Liver (tissue), 3 donors: ENCODE measurements at regions not wholly inside any gene's neighbourhood (a gene's known extent, or its start where the extent isn't known, plus 50 kb on each side); places are given as distances from the start of the nearest gene placed in this dataset.

Source experiments
- EGR1 ChIP-seq, 2 donors: IDR thresholded peaks; 2 replicates each; pipeline ENCODE4 v1.6.1; 2016 to 2018; ENCODE audit warnings: antibody characterized with exemption in 2 of 2, low read depth in 2 of 2
- NR2F2 ChIP-seq: IDR thresholded peaks from 2 replicates; pipeline ENCODE4 v1.6.1; 2016; ENCODE audit warnings: antibody characterized with exemption
- RAD21 ChIP-seq, 2 donors: IDR thresholded peaks; 2 replicates each; pipeline ENCODE4 v1.6.1; 2016; ENCODE audit warnings: antibody characterized with exemption in 2 of 2, mild to moderate bottlenecking in 2 of 2
- SP1 ChIP-seq: IDR thresholded peaks from 2 replicates; pipeline ENCODE4 v1.6.1; 2018; ENCODE audit warnings: antibody characterized with exemption, mild to moderate bottlenecking
- TAF1 ChIP-seq: conservative IDR thresholded peaks from 2 replicates; pipeline ENCODE4 v1.6.1; 2016; ENCODE audit warnings: antibody characterized with exemption, mild to moderate bottlenecking
- TF ChIP-seq, protein P1 (sequence below): fragments of 150-350 bp; IDR thresholded peaks from 2 replicates; pipeline ENCODE4 v1.5.1; 2017; ENCODE audit warnings: improper control_type of control experiment, low read depth, low read length; ENCODE audit not compliant: missing input control
- TF ChIP-seq, protein P2 (sequence below): IDR thresholded peaks from 2 replicates; pipeline ENCODE4 v1.6.1; 2016; ENCODE audit warnings: antibody characterized with exemption
- TF ChIP-seq, protein P3 (sequence below): IDR thresholded peaks from 2 replicates; pipeline ENCODE4 v1.6.1; 2016; ENCODE audit warnings: antibody characterized with exemption
- TF ChIP-seq, protein P4 (sequence below): IDR thresholded peaks from 2 replicates; pipeline ENCODE4 v1.6.1; 2016; ENCODE audit warnings: antibody characterized with exemption, mild to moderate bottlenecking
- donor health status: healthy.
- donor health status: healthy.

DNA sequence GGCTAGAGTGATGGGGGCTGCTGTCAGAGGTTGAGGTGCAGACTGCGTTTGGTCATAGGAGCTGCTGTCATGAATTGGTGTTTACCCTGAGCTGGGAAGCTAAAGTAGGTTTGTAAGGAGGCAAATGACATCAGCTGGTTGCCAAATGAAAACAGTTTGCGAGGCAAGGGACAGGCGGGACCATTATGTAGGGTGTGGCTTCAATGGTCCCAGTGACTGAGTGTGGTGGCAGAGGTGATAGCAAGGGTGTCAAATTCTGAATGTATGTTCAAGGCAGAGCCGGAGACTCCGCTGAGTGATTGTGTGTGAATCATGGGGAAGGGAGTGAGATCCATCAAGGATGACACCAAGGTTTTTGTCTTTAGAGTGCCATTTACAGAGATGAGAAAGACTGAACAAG lies 359.5 kb downstream of the VRK1 start:
- TF ChIP-seq, protein P1, sequence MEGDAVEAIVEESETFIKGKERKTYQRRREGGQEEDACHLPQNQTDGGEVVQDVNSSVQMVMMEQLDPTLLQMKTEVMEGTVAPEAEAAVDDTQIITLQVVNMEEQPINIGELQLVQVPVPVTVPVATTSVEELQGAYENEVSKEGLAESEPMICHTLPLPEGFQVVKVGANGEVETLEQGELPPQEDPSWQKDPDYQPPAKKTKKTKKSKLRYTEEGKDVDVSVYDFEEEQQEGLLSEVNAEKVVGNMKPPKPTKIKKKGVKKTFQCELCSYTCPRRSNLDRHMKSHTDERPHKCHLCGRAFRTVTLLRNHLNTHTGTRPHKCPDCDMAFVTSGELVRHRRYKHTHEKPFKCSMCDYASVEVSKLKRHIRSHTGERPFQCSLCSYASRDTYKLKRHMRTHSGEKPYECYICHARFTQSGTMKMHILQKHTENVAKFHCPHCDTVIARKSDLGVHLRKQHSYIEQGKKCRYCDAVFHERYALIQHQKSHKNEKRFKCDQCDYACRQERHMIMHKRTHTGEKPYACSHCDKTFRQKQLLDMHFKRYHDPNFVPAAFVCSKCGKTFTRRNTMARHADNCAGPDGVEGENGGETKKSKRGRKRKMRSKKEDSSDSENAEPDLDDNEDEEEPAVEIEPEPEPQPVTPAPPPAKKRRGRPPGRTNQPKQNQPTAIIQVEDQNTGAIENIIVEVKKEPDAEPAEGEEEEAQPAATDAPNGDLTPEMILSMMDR: no peak
- TF ChIP-seq, protein P2, sequence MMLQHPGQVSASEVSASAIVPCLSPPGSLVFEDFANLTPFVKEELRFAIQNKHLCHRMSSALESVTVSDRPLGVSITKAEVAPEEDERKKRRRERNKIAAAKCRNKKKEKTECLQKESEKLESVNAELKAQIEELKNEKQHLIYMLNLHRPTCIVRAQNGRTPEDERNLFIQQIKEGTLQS: no peak
- TF ChIP-seq, protein P3, sequence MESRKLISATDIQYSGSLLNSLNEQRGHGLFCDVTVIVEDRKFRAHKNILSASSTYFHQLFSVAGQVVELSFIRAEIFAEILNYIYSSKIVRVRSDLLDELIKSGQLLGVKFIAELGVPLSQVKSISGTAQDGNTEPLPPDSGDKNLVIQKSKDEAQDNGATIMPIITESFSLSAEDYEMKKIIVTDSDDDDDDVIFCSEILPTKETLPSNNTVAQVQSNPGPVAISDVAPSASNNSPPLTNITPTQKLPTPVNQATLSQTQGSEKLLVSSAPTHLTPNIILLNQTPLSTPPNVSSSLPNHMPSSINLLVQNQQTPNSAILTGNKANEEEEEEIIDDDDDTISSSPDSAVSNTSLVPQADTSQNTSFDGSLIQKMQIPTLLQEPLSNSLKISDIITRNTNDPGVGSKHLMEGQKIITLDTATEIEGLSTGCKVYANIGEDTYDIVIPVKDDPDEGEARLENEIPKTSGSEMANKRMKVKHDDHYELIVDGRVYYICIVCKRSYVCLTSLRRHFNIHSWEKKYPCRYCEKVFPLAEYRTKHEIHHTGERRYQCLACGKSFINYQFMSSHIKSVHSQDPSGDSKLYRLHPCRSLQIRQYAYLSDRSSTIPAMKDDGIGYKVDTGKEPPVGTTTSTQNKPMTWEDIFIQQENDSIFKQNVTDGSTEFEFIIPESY: no peak
- TF ChIP-seq TAF1 (no peak), NR2F2 (no peak), SP1 (no peak), EGR1 (IDR thresholded peaks at IDR 0.05; ENCODE audit: low read depth in 2 of 2) (no peak), RAD21 (IDR thresholded peaks at IDR 0.05) (no peak)
- TF ChIP-seq, protein P4, sequence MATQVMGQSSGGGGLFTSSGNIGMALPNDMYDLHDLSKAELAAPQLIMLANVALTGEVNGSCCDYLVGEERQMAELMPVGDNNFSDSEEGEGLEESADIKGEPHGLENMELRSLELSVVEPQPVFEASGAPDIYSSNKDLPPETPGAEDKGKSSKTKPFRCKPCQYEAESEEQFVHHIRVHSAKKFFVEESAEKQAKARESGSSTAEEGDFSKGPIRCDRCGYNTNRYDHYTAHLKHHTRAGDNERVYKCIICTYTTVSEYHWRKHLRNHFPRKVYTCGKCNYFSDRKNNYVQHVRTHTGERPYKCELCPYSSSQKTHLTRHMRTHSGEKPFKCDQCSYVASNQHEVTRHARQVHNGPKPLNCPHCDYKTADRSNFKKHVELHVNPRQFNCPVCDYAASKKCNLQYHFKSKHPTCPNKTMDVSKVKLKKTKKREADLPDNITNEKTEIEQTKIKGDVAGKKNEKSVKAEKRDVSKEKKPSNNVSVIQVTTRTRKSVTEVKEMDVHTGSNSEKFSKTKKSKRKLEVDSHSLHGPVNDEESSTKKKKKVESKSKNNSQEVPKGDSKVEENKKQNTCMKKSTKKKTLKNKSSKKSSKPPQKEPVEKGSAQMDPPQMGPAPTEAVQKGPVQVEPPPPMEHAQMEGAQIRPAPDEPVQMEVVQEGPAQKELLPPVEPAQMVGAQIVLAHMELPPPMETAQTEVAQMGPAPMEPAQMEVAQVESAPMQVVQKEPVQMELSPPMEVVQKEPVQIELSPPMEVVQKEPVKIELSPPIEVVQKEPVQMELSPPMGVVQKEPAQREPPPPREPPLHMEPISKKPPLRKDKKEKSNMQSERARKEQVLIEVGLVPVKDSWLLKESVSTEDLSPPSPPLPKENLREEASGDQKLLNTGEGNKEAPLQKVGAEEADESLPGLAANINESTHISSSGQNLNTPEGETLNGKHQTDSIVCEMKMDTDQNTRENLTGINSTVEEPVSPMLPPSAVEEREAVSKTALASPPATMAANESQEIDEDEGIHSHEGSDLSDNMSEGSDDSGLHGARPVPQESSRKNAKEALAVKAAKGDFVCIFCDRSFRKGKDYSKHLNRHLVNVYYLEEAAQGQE: no peak
